GM12892 (cell line): ENCODE measurements at regions not wholly inside any gene's neighbourhood (a gene's known extent, or its start where the extent isn't known, plus 50 kb on each side); places are given as distances from the start of the nearest gene placed in this dataset.

ENCODE experiments used
- POLR2A ChIP-seq: IDR thresholded peaks from 2 replicates; pipeline ENCODE4 v1.6.1; 2011; ENCODE audit warnings: low read depth, low read length, control low read depth
- POLR2AphosphoS5 ChIP-seq: IDR thresholded peaks from 2 replicates; pipeline ENCODE4 v1.6.1; 2011; ENCODE audit warnings: low read depth, low read length, control low read depth
- TAF1 ChIP-seq: IDR thresholded peaks from 2 replicates; pipeline ENCODE4 v1.6.1; 2011; ENCODE audit warnings: low read depth, mild to moderate bottlenecking, control low read depth, low read length, borderline replicate concordance

DNA sequence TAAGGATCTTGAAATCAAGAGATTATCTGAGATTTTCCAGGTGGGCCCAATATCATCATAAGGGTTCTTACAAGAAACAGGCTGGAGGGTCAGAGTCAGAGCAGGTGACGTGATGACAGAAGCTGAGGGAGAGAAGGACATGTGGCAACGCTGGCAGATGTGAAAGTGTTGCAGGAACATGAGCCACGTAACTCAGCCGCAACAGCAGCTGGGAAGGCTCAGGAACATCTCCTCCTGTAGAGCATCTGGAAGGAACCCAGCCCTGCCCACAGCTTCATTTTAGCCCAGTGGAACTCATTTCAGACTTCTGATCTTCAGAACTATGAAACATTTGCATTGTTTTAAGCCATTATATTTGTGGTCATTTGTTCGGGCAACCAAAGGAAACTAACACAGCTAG lies 156.3 kb upstream of the VEGFC start:
- TF ChIP-seq POLR2A, result no peak
- no peak for TF ChIP-seq POLR2AphosphoS5
- TF ChIP-seq TAF1, result no peak
